ENCODE measurements at regions not wholly inside any gene's neighbourhood (a gene's known extent, or its start where the extent isn't known, plus 50 kb on each side); places are given as distances from the start of the nearest gene placed in this dataset.

- no peak for TF ChIP-seq EP300 (IDR thresholded peaks at IDR 0.05; ENCODE audit: low read depth in 2 of 2, low read length in 2 of 2)
- TF ChIP-seq EP300 (CRISPR knock-in tag; IDR thresholded peaks at IDR 0.05; ENCODE audit: borderline replicate concordance) = no peak
- no peak for TF ChIP-seq NR0B2 (CRISPR knock-in tag; IDR thresholded peaks at IDR 0.05)
- no peak for TF ChIP-seq ZNF777 (CRISPR knock-in tag; IDR thresholded peaks at IDR 0.05)
- TF ChIP-seq BCLAF1 (IDR thresholded peaks at IDR 0.05) = no peak
- no peak for TF ChIP-seq CTCF (CRISPR knock-in tag; IDR thresholded peaks at IDR 0.05)
- no peak for TF ChIP-seq SIX1 (CRISPR knock-in tag; IDR thresholded peaks at IDR 0.05; ENCODE audit: borderline replicate concordance)
- no peak for TF ChIP-seq ZNF605 (CRISPR knock-in tag; IDR thresholded peaks at IDR 0.05)
- no peak for TF ChIP-seq HNRNPK (IDR thresholded peaks at IDR 0.05; ENCODE audit: low read depth, low read length, poor library complexity, severe bottlenecking)
- no peak for TF ChIP-seq ZNF687 (CRISPR knock-in tag; IDR thresholded peaks at IDR 0.05)
- no peak for TF ChIP-seq PRDM15 (CRISPR knock-in tag; IDR thresholded peaks at IDR 0.05)
Observed at GRCh38 chr3:176262071-176262470, 935.2 kb downstream of the TBL1XR1 start.
